GM23248 (cell line): ENCODE measurements at regions not wholly inside any gene's neighbourhood (a gene's known extent, or its start where the extent isn't known, plus 50 kb on each side); places are given as distances from the start of the nearest gene placed in this dataset.

Source experiments
- EZH2 ChIP-seq: fragments of 200-600 bp; sonication (generic); IDR thresholded peaks from 2 replicates; pipeline ENCODE4 v1.6.1; 2018; ENCODE audit warnings: antibody characterized with exemption, mild to moderate bottlenecking; ENCODE audit not compliant: insufficient read depth, poor library complexity, severe bottlenecking
- EZH2phosphoT487 ChIP-seq: fragments of 200-600 bp; sonication (generic); IDR thresholded peaks from 2 replicates; pipeline ENCODE4 v1.6.1; 2018; ENCODE audit warnings: antibody characterized with exemption, moderate library complexity, mild to moderate bottlenecking, low read depth; ENCODE audit not compliant: insufficient read depth

DNA sequence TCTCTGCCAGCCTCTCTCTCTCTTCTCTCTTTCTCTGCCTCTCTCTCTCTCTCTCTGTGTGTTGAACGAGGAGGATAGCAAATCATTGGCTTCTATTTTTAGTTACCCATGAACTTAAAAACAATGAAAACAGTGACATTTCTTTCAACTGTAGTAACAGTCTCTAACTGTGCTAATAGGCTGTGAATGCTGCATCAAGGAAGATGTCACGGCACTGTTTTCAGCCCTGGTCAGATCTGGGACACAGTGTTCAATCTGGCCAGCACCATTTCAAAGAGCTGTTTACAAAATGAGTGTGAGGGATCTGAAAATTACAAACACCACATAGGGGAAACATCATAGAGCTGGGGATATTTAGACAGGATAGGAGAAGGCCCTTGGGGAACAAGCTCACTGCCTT, 717.0 kb downstream of the FGF9 start:
- TF ChIP-seq EZH2phosphoT487 (no peak), EZH2 (no peak)
